Renal cortical epithelial cell (primary cell): ENCODE measurements at regions not wholly inside any gene's neighbourhood (a gene's known extent, or its start where the extent isn't known, plus 50 kb on each side); places are given as distances from the start of the nearest gene placed in this dataset.
A peak's percentile ranks its signal among the peaks of the same experiment; 100 is the strongest.

ENCODE experiments used
- DNase-seq: peaks from one replicate; pipeline ENCODE4 v3.0.0-alpha.2; 2011; ENCODE audit warnings: low read depth

- DNase-seq: no peak
Measured at GRCh38 chr2:133768256-133768655, 200.0 kb upstream of the NCKAP5 start.

- DNase-seq: no peak
Measured at GRCh38 chr2:133768658-133769435, 200.6 kb upstream of the NCKAP5 start.

DNA sequence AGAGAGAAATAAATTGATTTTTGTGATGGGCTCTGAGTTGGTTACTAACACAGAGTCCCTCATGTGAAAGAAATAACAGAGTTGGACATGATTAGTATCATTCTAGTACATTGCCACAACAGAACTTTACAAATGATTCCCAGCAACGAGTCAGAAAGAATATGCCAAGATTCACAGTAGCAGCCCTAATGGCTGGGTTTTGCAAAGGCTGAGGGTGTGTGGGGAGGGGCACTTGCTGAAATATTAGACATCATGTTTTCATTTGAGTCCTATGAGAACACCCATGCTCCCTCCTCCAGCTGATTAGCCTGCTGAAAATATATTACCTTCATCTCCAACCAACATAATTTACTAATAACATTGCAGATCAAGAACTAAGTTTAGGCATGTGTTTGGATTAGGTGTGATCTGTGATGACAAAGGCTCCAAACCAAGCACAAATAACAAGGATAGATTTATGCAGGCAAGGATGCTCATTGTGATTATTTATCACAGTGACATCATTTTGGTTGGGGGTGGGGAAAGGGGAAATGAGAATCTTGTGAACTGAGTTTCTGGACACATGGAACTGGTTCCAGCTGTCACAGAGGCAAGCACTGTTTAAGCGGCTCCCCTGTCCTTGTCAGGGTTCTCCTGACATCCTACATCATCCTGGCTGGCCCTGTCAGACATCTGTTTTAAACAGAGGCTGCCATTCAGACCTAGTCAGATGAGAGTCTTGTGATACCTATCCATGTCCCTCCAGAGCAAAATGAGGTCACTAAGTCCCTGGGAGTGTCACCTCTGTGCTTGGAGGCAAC lies 205.8 kb upstream of the NCKAP5 start:
- DNase-seq: no peak

GRCh38 chr2:133774654-133775015 lies 206.4 kb upstream of the NCKAP5 start:
- no peak for DNase-seq

DNA sequence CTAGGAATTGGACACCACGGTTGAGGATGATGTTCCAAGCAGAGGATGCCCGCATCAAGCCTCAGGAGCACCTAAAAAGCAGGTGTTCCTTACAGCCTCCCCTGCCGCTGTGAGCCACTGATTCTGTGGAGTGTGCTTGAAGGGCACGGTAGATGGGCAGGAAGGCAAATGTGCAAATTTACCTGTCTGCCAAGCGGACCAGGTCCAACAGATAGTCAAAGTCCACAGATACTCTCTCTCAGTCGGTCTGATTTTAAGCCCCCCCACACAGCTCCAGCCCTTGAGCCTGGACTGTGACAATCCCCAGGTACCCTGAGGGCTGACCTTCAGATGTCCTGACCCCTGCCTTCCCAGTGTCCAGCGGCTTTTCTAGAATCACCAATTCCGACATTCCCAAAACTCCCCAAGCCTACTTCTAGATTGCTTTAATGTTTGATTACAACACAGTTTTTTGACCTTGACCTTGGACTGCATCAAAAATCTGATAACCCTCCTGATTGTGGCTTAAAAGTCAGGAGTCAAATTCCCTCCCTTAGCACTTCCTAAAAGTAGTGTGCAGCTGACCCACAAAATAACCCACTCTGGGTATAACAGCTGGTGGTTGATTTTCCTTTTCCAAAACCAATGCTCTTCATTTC lies 208.8 kb upstream of the NCKAP5 start:
- no peak for DNase-seq

- DNase-seq: peak; percentile 68
Measured at GRCh38 chr2:133777574-133777960, 209.3 kb upstream of the NCKAP5 start.

DNA sequence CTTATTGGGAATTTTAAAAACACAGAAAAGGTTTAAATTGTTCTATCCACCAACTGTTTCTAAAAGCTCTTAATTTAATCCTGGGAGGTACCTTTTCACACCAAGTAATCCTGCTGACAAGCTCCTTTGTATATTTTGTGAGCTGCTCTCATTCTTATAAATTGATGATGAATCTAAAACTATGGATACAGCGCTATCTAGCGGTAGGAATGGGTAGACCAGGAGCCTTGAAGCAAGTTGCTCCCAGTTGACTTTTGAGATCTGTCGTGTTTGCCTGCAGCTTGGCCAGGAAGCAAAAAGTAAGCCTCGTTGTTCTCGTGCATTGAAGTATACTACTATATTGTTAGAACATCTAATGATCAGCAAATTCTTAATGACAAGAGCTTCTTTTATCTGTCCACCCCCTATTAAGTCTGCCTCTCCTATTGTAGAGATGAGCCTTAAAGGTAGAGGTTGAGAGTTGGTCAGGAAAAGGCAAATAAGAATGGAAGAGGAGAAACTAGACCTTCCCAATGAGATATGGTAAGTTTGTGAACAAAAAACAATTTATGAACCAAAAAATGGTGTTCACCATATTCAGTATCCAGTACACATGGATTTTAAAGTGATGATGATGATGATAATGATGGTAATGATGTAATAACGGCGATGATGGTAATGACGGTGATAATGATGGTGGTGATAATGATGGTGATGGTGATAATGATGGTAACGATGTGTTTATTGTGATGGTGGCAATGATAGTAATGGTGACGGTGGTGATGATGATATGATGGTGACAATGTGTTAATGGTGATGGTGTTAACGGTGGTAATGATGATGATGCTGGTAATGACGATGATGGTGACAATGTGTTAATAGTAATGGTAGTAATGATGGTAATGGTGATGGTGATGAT lies 212.1 kb upstream of the NCKAP5 start:
- DNase-seq: peak; percentile 78

DNA sequence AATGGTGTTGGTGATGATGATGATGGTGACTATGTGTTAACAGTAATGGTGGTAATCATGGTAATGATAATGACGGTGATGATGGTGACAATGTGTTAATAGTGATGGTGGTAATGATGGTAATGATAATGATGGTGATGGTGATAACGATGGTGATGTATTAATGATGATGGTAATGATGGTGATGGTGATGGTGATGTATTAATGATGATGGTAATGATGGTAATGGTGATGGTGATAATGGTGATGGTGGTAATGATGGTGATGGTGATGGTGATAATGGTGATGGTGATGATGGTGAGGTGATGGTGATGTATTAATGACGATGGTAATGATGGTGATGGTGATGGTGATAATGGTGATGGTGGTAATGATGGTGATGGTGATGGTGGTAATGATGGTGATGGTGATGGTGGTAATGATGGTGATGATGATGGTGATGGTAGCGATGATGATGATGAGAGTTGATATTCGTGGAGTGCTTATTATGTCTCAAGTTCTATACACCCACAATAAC lies 212.8 kb upstream of the NCKAP5 start:
- no peak for DNase-seq

DNA sequence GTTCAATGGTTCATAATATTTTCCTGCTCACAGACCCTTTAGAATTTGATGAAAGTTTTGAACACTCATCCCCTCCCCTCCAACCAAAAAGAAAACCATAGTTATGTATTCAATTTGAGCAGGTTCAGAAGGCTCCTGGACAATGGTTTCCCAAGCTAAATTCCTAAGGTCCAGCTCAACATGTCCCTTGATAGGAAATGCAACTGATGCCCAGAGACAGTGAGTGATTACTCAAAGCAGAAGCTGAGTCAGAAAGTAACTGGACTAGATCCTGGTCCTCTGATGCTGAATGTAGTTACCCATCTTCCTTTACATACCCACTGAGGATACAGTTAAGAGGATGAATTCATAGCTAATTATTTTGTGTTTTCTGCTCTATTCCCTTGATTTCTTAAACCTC lies 218.9 kb upstream of the NCKAP5 start:
- DNase-seq: peak; percentile 44

DNA sequence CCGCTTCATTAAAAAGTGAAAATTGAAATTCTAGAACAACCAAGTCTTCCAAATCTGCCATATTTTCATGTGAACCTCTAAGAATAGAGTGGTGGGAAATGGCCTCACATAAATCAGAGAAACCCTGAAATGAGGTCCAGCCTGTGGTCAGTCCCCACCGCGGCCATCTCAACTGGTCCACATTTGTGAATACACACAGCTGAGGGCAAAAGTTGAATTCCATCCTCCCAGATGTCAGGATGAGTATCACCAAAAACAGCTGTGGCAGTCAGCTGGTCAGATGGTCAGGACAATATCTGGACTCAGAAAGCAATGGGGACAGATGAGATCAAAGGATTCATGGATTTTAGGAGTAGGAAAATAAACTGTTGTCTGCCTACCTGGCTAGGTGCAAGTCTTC lies 219.4 kb upstream of the NCKAP5 start:
- DNase-seq: no peak

- DNase-seq: no peak
Measured at GRCh38 chr2:133788386-133788785, 220.1 kb upstream of the NCKAP5 start.

DNA sequence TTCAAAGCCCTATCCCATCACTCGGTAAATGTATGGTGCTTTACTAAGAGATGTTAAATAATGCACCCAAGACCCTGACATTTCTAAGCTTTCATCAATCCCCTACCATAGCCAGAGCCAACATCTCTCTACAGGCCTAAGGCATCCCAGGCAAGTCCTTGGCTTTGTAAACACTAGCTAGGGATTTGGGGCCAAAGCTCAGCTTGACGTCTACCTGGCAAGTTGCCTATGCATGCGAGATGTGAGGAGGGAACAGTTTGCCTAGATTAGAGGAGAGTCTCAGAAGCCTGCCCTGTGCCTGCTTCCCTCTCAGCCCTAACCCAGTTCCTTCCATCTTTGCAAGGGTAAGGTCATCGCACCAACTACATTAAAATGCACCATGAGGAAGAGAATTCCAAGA lies 221.5 kb upstream of the NCKAP5 start:
- no peak for DNase-seq

GRCh38 chr2:133790711-133791110 lies 222.4 kb upstream of the NCKAP5 start:
- DNase-seq: no peak

DNA sequence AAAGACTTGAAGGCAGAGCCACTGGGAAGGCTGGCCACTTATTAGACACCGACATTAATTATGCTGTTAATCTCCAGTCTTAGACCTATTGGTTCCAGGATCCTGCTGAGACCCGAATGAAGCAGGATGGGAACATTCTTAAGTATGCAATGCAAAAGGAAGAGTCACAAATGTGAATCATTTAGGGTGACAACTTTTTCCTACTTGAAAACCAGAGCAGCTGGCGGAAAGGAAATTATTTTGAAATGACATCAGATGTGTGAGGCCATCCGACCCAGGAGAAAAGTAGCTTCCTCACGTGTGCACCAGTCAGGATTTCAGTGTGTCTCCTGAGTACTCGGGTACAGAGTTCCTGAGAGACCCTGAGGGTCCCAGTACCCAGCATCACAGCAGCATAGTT lies 222.9 kb upstream of the NCKAP5 start:
- no peak for DNase-seq

DNA sequence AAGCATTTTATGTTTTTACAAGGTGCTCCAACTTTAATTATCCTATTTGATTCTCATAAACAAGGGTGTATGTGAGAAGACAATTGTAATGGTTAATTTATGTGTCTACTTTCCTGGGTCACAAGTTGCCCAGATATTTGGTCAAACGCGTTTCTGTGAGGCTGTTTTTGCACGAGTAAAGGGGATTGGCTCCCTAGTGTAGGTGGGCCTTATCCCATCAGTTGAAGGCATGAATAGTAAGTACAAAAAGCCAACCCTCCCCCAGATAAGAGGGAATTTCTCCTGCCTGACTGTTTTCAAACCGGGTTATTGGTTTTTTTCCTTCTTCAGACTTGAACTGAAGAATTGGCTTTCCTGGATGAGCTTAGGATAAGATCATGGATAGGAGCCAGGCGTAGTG lies 224.0 kb upstream of the NCKAP5 start:
- no peak for DNase-seq

- DNase-seq: no peak
Measured at GRCh38 chr2:133794114-133794513, 225.9 kb upstream of the NCKAP5 start.

GRCh38 chr2:133801946-133802345 lies 233.7 kb upstream of the NCKAP5 start:
- no peak for DNase-seq

DNA sequence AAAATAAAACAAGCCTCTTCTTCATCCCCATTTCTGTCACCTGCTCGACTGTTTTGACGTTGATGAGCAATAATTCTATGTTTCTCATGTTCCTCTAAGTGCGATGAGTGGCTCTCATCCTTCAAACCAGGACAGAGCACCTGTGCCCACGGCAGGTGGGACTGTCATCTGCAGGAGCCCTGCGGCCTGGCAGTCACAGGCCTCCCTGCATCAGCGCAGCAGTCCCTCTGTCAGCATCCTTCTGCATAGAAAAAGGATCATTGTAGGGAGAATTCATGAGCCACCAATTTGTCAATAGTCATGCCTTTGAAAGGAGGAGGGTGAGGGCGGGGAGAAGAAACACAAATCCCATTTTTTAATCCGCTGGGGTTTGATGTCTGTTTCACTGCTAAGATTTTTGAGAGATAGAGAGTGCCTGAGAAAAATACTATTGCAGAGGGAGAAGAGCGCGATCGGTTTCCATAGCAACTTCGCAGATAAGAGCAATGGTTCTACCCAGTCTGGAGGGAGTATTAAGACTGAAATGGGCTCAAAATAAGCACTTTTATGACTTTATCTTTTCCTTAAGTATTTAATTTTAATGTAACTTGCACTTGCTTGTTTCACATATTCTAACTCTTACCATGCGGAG lies 234.3 kb upstream of the NCKAP5 start:
- no peak for DNase-seq

DNA sequence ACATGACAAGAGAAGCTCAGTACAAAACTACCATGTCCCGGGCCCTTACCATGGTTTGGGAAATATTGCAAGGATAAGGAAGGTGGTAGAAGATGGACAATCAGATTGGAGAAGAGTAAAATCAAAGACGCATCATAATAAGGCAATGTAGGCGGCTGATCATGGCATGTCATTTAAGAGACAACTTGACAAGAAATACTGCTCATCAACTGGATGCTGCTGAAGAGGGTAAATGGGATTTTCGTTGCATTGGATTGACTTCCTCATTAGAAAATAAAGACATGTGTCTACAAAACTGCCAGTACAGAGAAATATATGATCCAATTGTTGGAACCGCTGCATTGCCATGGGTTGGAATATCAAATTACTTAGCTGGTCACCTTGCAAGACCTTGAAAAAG lies 238.3 kb upstream of the NCKAP5 start:
- DNase-seq: no peak

GRCh38 chr2:133809485-133809884 lies 241.2 kb upstream of the NCKAP5 start:
- no peak for DNase-seq

GRCh38 chr2:133810559-133810958 lies 242.3 kb upstream of the NCKAP5 start:
- DNase-seq: no peak
